Left lung (tissue), 4 donors: ENCODE measurements at regions not wholly inside any gene's neighbourhood (a gene's known extent, or its start where the extent isn't known, plus 50 kb on each side); places are given as distances from the start of the nearest gene placed in this dataset.

ENCODE experiments used
- ATAC-seq: fragments of 200-7000 bp; cut with Tn5 transposase; one replicate; pipeline ENCODE4 v1.9.1; 2020; ENCODE audit warnings: moderate library complexity
- DNase-seq, 4 donors: peaks; one replicate each; pipeline ENCODE4 v3.0.0-alpha.2; 2013 to 2020
- H3K27ac ChIP-seq, 2 donors: fragments of 200-600 bp; sonication (generic) in 1 of 2; one replicate each; pipeline versions ENCODE4 v1.5.0 to v1.8.0; 2020 to 2021
- H3K27me3 ChIP-seq, 2 donors: fragments of 200-600 bp; sonication (generic) in 1 of 2; one replicate each; pipeline versions ENCODE4 v1.5.0 to v1.8.0; 2020 to 2021
- H3K36me3 ChIP-seq, 2 donors: fragments of 200-600 bp; sonication (generic) in 1 of 2; one replicate each; pipeline versions ENCODE4 v1.5.0 to v1.8.0; 2020 to 2021
- H3K4me1 ChIP-seq, 2 donors: fragments of 200-600 bp; one replicate each; pipeline ENCODE4 v1.8.0; 2021
- H3K4me3 ChIP-seq, 2 donors: fragments of 200-600 bp; sonication (generic) in 1 of 2; one replicate each; pipeline versions ENCODE4 v1.5.0 to v1.8.0; 2020 to 2021; ENCODE audit warnings: mild to moderate bottlenecking in 1 of 2
- H3K9me3 ChIP-seq, 2 donors: fragments of 200-600 bp; sonication (generic) in 1 of 2; one replicate each; pipeline versions ENCODE4 v1.5.0 to v1.8.0; 2020 to 2021
- CTCF ChIP-seq, 2 donors: fragments of 200-600 bp; sonication (generic) in 1 of 2; IDR thresholded peaks; one replicate each; pipeline versions ENCODE4 v1.5.0 to v1.8.0; 2021; ENCODE audit warnings: antibody characterized with exemption in 2 of 2
- intact Hi-C, 2 donors: fragments of 100-400 bp; cut with DNase I; formaldehyde crosslinking; loops; one replicate each; pipeline versions ENCODE4 v1.11.2 to v1.14.2; 2022
- donor health status: DM: no; HTN: yes; CAD: no.
- donor health status: DM: no; HTN: no; CAD: no.

DNA sequence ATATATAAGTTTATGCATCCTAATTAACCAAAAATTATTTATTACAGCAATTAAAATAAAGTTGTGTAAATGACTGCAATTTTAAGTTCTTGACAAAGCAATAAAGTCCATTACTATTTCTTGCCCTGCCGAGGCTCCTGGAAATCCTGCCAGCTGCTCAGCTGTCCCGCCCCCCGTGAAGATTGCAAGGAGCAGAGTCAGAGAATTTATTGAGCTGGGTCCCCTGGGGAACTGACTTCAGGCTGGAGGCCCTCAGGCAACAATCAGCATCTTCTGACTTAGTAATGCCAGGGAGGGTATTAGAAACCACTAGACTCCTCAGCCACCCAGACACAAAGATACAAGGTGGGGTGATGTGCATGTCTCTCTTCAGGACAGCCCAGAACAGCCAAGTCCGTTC, 92.3 kb downstream of the EDN3 start:
- H3K27me3 ChIP-seq: peaks cover 0 to 28% of the 10 kb centered on the region in 2 donors
- no peak for DNase-seq
- no peaks in the 10 kb centered on the region for H3K36me3 ChIP-seq
- TF ChIP-seq CTCF (IDR thresholded peaks at IDR 0.05): no peak
- ATAC-seq: no peak
- H3K4me3 ChIP-seq: no peak overlapping the region
- H3K4me1 ChIP-seq: no peaks in the 10 kb centered on the region
- H3K27ac ChIP-seq: no peak overlapping the region
- intact Hi-C loops: no loop called here
- no peaks in the 10 kb centered on the region for H3K9me3 ChIP-seq

- TF ChIP-seq CTCF (IDR thresholded peaks at IDR 0.05): no peak
- intact Hi-C loops: no loop called here
- H3K27ac ChIP-seq: no peak overlapping the region
- H3K4me1 ChIP-seq: no peaks in the 10 kb centered on the region
- H3K4me3 ChIP-seq: no peak overlapping the region
- no peaks in the 10 kb centered on the region for H3K9me3 ChIP-seq
- no peaks in the 10 kb centered on the region for H3K36me3 ChIP-seq
- no peak for DNase-seq
- peaks cover 0 to 32% of the 10 kb centered on the region in 2 donors for H3K27me3 ChIP-seq
- ATAC-seq: no peak
Observed at GRCh38 chr20:59393142-59393541, 92.7 kb downstream of the EDN3 start.

DNA sequence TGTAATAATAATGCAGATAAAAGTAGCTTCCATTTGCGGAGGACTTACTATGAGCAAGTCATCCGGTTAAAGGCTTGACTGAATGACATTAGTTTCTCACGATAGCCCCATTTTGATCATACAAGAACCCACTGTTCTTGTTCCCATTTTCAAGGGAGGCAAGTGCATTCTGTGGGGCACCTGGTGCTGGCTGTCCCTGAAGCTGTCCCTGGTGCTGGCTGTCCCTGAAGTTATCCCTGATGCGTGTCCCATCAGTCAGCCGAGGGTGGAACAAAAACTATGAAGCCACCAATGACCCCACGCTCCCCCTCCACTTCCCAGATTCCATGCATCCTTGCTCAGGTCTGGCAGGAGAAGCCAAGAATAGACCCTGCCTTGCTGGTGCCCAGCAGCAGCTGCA, 95.3 kb downstream of the EDN3 start:
- no peak overlapping the region for H3K4me3 ChIP-seq

DNA sequence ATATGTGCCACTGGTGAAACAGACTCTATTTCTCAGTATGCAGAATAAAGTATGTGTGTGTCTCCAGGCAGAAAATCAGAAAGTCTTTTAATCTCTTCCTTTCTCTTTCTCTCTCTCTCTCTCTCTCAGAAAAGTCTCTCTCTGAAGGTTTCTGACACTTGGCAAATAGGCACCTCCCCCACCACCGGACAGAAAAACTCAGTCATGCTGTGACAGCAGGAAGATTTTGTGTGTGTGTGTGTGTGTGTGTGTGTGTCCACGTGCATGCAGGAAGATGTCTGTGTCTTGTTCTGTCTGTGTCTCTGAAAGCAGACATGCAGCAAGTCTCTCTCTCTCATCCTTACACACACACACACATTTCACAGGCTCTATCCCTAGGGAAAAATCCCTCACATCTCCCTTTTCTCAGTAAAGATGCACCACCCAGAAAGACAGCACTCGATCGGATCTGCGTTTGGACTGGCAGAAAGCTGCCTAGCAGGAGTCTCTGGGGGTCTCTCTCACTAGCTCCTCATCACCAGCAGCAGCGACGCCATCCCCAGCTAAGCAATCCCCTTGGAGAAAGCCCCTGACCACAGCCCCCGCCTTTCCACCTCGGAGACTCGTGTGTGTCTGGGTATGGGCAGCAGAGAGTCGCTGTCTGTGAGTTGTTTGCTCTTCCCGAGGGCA, 98.3 kb downstream of the EDN3 start:
- Histone ChIP-seq H3K27ac (no peak overlapping the region), H3K4me1 (peaks cover 0 to 11% of the 10 kb centered on the region in 2 donors), H3K9me3 (no peaks in the 10 kb centered on the region), H3K27me3 (peaks cover 15 to 70% of the 10 kb centered on the region in 2 donors), H3K4me3 (no peak overlapping the region), H3K36me3 (no peaks in the 10 kb centered on the region)
- intact Hi-C loops: no loop called here
- DNase-seq (no peak), ATAC-seq (no peak)
- no peak for TF ChIP-seq CTCF (IDR thresholded peaks at IDR 0.05)

More for the DNA sequence above, 95.3 kb downstream of the EDN3 start:
- no peak for TF ChIP-seq CTCF (IDR thresholded peaks at IDR 0.05)
- ATAC-seq (no peak), DNase-seq (no peak)
- intact Hi-C loops: no loop called here
- no peaks in the 10 kb centered on the region for H3K4me1 ChIP-seq
- peaks cover 2 to 47% of the 10 kb centered on the region in 2 donors for H3K27me3 ChIP-seq
- H3K9me3 ChIP-seq: no peaks in the 10 kb centered on the region
- H3K36me3 ChIP-seq: no peaks in the 10 kb centered on the region
- no peak overlapping the region for H3K27ac ChIP-seq

DNA sequence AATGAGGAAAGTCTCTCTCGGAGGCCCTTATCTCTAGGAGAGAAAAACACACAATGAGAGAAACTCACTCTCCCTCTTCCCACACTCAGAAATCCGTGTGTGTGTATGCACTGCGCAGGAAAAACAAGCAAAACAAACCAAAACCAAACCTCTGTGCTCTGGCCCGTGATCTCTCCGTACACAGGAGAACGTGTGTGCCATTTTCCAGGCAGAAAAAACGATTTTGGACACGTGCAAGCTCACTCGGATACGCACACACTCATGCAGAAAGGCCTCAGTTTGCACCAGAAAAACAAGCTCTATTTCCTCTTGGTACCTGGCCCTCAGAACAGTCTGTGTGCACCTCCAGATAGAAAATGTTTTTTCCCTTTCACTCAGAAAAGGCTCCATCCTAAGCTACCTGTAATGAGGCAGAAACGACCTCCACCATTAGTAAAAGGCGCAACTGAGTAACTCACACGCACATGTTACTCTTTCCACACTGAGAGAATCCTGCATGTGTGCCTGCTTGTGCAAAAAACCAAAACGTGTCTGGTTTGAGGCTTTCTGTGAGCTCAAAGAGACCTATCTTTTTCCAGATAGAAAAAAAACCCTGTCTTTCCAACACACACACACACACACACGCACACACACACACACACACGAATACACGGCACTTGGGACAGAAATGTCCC, 99.2 kb downstream of the EDN3 start:
- DNase-seq (no peak), ATAC-seq (no peak)
- Histone ChIP-seq H3K9me3 (no peaks in the 10 kb centered on the region), H3K4me1 (peaks cover 0 to 13% of the 10 kb centered on the region in 2 donors), H3K27me3 (peaks cover 24 to 71% of the 10 kb centered on the region in 2 donors), H3K4me3 (no peak overlapping the region), H3K27ac (no peak overlapping the region), H3K36me3 (no peaks in the 10 kb centered on the region)
- intact Hi-C loops: no loop called here
- TF ChIP-seq CTCF (IDR thresholded peaks at IDR 0.05): no peak
